CD14-positive monocyte (primary cell): ENCODE measurements at regions not wholly inside any gene's neighbourhood (a gene's known extent, or its start where the extent isn't known, plus 50 kb on each side); places are given as distances from the start of the nearest gene placed in this dataset.

ENCODE experiments used
- DNase-seq, 3 donors: peaks; one replicate each; pipeline ENCODE4 v3.0.0-alpha.2; 2011 to 2022
- H2AFZ ChIP-seq: 2 replicates; pipeline ENCODE4 v1.6.0; 2012; ENCODE audit warnings: mild to moderate bottlenecking, low read depth, low read length, inconsistent platforms; ENCODE audit not compliant: insufficient read depth, poor library complexity, severe bottlenecking
- H3K27ac ChIP-seq, 2 donors: 1 replicate in 1 of 2; 2 replicates in 1 of 2; pipeline ENCODE4 v1.5.1; 2012 to 2013; ENCODE audit warnings: low read length in 2 of 2, control low read depth in 1 of 2, inconsistent platforms in 1 of 2, low read depth in 1 of 2, mild to moderate bottlenecking in 1 of 2
- H3K27me3 ChIP-seq, 2 donors: one replicate each; pipeline versions ENCODE4 v1.6.0 to v1.6.1; 2011 to 2013; ENCODE audit warnings: low read length in 2 of 2; ENCODE audit not compliant: control insufficient read depth in 2 of 2, insufficient read depth in 2 of 2
- H3K36me3 ChIP-seq, 2 donors: replicated peaks in 1 of 2; 1 replicate in 1 of 2; 2 replicates in 1 of 2; pipeline versions ENCODE4 v1.5.1 to v1.6.1; 2012 to 2013; ENCODE audit warnings: low read length in 2 of 2, control low read depth in 1 of 2, inconsistent platforms in 1 of 2, mild to moderate bottlenecking in 1 of 2; ENCODE audit not compliant: insufficient read depth in 2 of 2, control insufficient read depth in 1 of 2
- H3K4me1 ChIP-seq, 2 donors: 1 replicate in 1 of 2; 2 replicates in 1 of 2; pipeline versions ENCODE4 v1.5.1 to v1.6.1; 2012 to 2013; ENCODE audit warnings: low read length in 2 of 2, control low read depth in 1 of 2, inconsistent platforms in 1 of 2, mild to moderate bottlenecking in 1 of 2, moderate library complexity in 1 of 2; ENCODE audit not compliant: insufficient read depth in 2 of 2, control insufficient read depth in 1 of 2
- H3K4me2 ChIP-seq: replicated peaks from 2 replicates; pipeline ENCODE3; 2012; ENCODE audit warnings: low read length, moderate library complexity, mild to moderate bottlenecking; ENCODE audit not compliant: poor library complexity, severe bottlenecking; ENCODE audit errors: extremely low read depth
- H3K4me3 ChIP-seq, 3 experiments: fragments of 200-600 bp in 1 of 3; sonication (generic) in 1 of 3; replicated peaks in 1 of 3; 1 replicate in 2 of 3; 2 replicates in 1 of 3; pipeline ENCODE4 v1.5.1; 2011 to 2013; ENCODE audit warnings: low read length in 3 of 3, mild to moderate bottlenecking in 3 of 3, control low read depth in 2 of 3, low read depth in 2 of 3, inconsistent platforms in 1 of 3, moderate library complexity in 1 of 3
- H3K79me2 ChIP-seq: 2 replicates; pipeline ENCODE4 v1.6.0; 2012; ENCODE audit warnings: mild to moderate bottlenecking, control low read depth, inconsistent platforms, low read length, moderate library complexity; ENCODE audit not compliant: insufficient read depth
- H3K9ac ChIP-seq: 2 replicates; pipeline ENCODE4 v1.6.0; 2017; ENCODE audit warnings: low read length, mild to moderate bottlenecking; ENCODE audit not compliant: insufficient read depth, poor library complexity, severe bottlenecking
- H3K9me3 ChIP-seq, 2 donors: replicated peaks in 1 of 2; 1 replicate in 1 of 2; 2 replicates in 1 of 2; pipeline versions ENCODE4 v1.5.1 to v1.6.1; 2012 to 2013; ENCODE audit warnings: low read length in 2 of 2, control low read depth in 1 of 2; ENCODE audit not compliant: control insufficient read depth in 1 of 2, insufficient read depth in 1 of 2
- H4K20me1 ChIP-seq: 2 replicates; pipeline ENCODE4 v1.6.0; 2012; ENCODE audit warnings: mild to moderate bottlenecking, low read length, control low read depth, moderate library complexity; ENCODE audit not compliant: insufficient read depth
- H3K27ac Mint-ChIP-seq, 7 donors: one replicate each; pipeline ENCODE4 v1.8.0; 2020; ENCODE audit warnings: mild to moderate bottlenecking in 7 of 7, mixed read lengths in 7 of 7, moderate library complexity in 6 of 7, inconsistent platforms in 2 of 7
- H3K27me3 Mint-ChIP-seq, 3 donors: one replicate each; pipeline ENCODE4 v1.8.0; 2021 to 2022; ENCODE audit warnings: low read depth in 3 of 3, mild to moderate bottlenecking in 3 of 3, mixed read lengths in 3 of 3, moderate library complexity in 3 of 3, inconsistent platforms in 1 of 3
- H3K36me3 Mint-ChIP-seq, 2 donors: one replicate each; pipeline ENCODE4 v1.8.0; 2020; ENCODE audit warnings: mixed read lengths in 2 of 2, inconsistent platforms in 1 of 2, mild to moderate bottlenecking in 1 of 2
- H3K4me1 Mint-ChIP-seq: one replicate; pipeline ENCODE4 v1.8.0; 2020; ENCODE audit warnings: mild to moderate bottlenecking, mixed read lengths
- H3K4me3 Mint-ChIP-seq, 2 donors: one replicate each; pipeline ENCODE4 v1.8.0; 2020; ENCODE audit warnings: mild to moderate bottlenecking in 2 of 2, mixed read lengths in 2 of 2, moderate library complexity in 1 of 2
- H3K9me3 Mint-ChIP-seq, 7 donors: one replicate each; pipeline ENCODE4 v1.8.0; 2020 to 2022; ENCODE audit warnings: mixed read lengths in 7 of 7, mild to moderate bottlenecking in 6 of 7, moderate library complexity in 6 of 7, inconsistent platforms in 2 of 7
- CTCF ChIP-seq: fragments of 200-600 bp; IDR thresholded peaks from one replicate; pipeline ENCODE4 v1.8.0; 2022; ENCODE audit warnings: antibody characterized with exemption, mild to moderate bottlenecking
- WGBS: methylation state at CpG from one replicate; pipeline ENCODE4 v1.1.5; 2013; ENCODE audit warnings: missing lambda C conversion rate; ENCODE audit not compliant: insufficient coverage; 5-methylcytosine and 5-hydroxymethylcytosine counted together
- intact Hi-C, 2 donors: fragments of 100-400 bp; cut with micrococcal nuclease; formaldehyde crosslinking; loops; one replicate each; pipeline versions ENCODE4 v1.15.0 to v1.15.1; 2023

- H3K27me3 Mint-ChIP-seq = peaks cover 0 to 1% (median 0%) of the 10 kb centered on the region in 3 donors
- H3K4me1 Mint-ChIP-seq = no peaks in the 10 kb centered on the region
- Histone ChIP-seq H4K20me1 (no peaks in the 10 kb centered on the region), H3K9me3 (no peaks in the 10 kb centered on the region), H3K4me2 (no peak overlapping the region), H2AFZ (no peak overlapping the region), H3K4me1 (no peaks in the 10 kb centered on the region), H3K27me3 (no peaks in the 10 kb centered on the region), H3K9ac (no peak overlapping the region), H3K4me3 (no peak overlapping the region), H3K36me3 (no peaks in the 10 kb centered on the region), H3K27ac (no peak overlapping the region), H3K79me2 (no peaks in the 10 kb centered on the region)
- H3K36me3 Mint-ChIP-seq = no peaks in the 10 kb centered on the region
- no peak overlapping the region for H3K4me3 Mint-ChIP-seq
- no CpG with 5 or more reads among the region's 2 CpGs for WGBS
- intact Hi-C loops = no loop called here
- no peak overlapping the region for H3K27ac Mint-ChIP-seq
- no peak for DNase-seq
- no peak for TF ChIP-seq CTCF
- H3K9me3 Mint-ChIP-seq = no peaks in the 10 kb centered on the region
Observed at GRCh38 chr9:118163751-118164150, 459.5 kb downstream of the TLR4 start.

GRCh38 chr9:118165451-118165850, 461.2 kb downstream of the TLR4 start:
- peaks cover 0 to 1% (median 0%) of the 10 kb centered on the region in 3 donors for H3K27me3 Mint-ChIP-seq
- WGBS = no CpG with 5 or more reads among the region's 1 CpG
- H3K36me3 ChIP-seq = no peaks in the 10 kb centered on the region

More at GRCh38 chr9:118165451-118165850, 461.2 kb downstream of the TLR4 start:
- Mint-ChIP-seq H3K9me3 (no peaks in the 10 kb centered on the region), H3K4me1 (no peaks in the 10 kb centered on the region), H3K27ac (no peak overlapping the region), H3K4me3 (no peak overlapping the region), H3K36me3 (no peaks in the 10 kb centered on the region)
- Histone ChIP-seq H3K4me3 (no peak overlapping the region), H2AFZ (no peak overlapping the region), H3K9me3 (no peaks in the 10 kb centered on the region), H3K27me3 (no peaks in the 10 kb centered on the region), H3K79me2 (no peaks in the 10 kb centered on the region), H3K4me1 (no peaks in the 10 kb centered on the region), H3K27ac (no peak overlapping the region), H3K4me2 (no peak overlapping the region), H4K20me1 (no peaks in the 10 kb centered on the region), H3K9ac (no peak overlapping the region)
- DNase-seq = no peak
- intact Hi-C loops = no loop called here
- no peak for TF ChIP-seq CTCF
